Loucy (cell line): ENCODE measurements at regions not wholly inside any gene's neighbourhood (a gene's known extent, or its start where the extent isn't known, plus 50 kb on each side); places are given as distances from the start of the nearest gene placed in this dataset.

Source experiments
- CTCF ChIP-seq: fragments of 200-600 bp; sonication (generic); conservative IDR thresholded peaks from 2 replicates; pipeline ENCODE4 v1.5.1; 2014; ENCODE audit warnings: mild to moderate bottlenecking, antibody characterized with exemption, low read length
- EZH2phosphoT487 ChIP-seq: fragments of 200-600 bp; IDR thresholded peaks from 2 replicates; pipeline ENCODE4 v1.6.1; 2018; ENCODE audit warnings: antibody characterized with exemption, mild to moderate bottlenecking, moderate library complexity, borderline replicate concordance

- no peak for TF ChIP-seq CTCF
- TF ChIP-seq EZH2phosphoT487: no peak
Observed at GRCh38 chr1:189804352-189804751, 673.3 kb downstream of the BRINP3 start.
